NAMALWA (cell line): ENCODE measurements at regions not wholly inside any gene's neighbourhood (a gene's known extent, or its start where the extent isn't known, plus 50 kb on each side); places are given as distances from the start of the nearest gene placed in this dataset.
"Not testable (repeated sequence)": the region's sequence is repeated elsewhere in the genome, so short reads cannot be mapped to it uniquely, and the experiment has no call there.

ENCODE experiments used
- DNase-seq: peaks from one replicate; pipeline ENCODE4 v3.0.0-alpha.2; 2015; ENCODE audit warnings: low spot score

DNA sequence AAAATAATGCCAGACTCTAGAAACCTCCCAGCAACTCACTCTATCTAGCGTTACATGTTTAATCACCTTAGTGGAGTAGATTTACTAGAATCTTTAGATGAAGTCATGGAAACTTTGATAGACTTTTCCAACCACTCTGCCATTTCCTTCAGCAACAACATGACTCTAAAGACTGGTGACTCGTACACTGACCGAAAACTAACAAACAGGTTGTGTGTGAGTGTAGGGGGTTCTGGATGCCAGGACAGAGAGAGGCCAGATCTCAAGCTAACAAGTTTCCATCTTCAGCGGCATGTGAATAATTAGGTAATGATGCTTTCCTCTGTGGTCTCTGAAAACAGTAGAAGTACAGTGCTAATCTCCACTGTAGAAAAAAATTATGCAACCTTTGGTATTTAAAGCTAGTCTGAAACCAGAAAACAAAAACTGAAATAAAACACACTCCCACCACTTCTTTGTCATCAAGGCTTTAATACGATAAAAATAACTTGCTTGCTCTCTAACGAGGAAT, 286.4 kb downstream of the PRDM5 start:
- no peak for DNase-seq

DNA sequence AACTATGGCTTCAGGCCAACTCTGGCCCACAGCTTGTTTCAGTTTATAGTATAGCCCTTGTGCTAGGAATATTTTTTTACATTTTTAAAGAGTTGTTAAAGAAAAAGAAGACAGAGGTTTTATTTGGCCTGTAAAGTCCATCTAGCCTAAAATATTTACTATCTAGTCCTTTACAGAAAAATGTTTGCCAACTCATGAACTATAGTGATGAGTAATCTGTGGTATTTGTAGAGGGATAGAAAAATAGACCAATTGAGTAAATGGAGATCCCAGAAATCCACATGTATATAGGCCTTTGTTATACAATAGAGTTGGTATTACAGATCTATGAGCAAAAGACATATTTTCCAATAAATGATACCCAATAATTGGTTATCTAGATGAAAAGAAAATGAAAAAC, 288.7 kb downstream of the PRDM5 start:
- no peak for DNase-seq

DNA sequence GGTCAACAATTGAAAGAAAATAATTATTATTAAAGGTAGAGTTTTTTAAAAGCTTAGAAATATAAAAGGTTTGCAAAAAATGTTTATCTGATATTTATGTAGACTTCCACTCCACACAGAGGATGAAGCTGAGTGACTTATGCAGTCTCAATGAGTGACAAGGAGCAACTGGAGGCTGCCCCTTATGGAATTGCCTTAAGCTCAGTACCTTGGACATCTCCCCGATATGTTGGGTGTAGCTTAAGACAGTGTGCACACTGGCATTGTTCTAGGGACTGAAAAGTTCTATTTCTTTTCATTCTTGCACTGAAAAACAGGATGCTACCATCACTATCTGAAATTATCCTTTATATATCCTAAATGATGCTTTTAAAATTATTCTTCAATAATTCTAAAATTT, 292.1 kb downstream of the PRDM5 start:
- no peak for DNase-seq

DNA sequence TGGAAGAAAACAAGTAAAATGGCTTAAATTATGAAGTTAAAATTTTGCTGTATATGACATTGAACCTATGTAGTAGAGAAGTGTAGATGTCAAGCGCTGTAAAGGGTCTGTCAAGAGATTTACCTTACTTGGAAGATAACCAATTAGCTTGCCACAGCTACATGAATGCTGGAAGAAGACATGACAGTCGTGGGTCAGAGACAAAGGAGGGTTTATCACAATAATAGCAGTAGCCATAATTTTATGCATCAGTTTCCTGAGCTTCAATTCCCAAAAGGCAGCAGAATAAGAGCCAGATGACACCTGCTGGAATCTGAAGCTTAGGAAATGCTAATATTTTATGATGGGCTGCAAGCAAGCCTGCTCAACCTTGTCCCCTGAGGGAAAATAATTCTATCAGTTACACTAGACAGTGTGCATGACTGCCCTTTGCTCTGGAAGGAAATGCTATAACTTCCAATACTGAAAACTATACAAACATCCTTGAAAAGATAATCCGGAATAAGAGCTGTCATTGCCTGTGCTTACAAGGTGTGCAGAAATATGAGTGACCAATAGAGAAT, 292.9 kb downstream of the PRDM5 start:
- DNase-seq: no peak

DNA sequence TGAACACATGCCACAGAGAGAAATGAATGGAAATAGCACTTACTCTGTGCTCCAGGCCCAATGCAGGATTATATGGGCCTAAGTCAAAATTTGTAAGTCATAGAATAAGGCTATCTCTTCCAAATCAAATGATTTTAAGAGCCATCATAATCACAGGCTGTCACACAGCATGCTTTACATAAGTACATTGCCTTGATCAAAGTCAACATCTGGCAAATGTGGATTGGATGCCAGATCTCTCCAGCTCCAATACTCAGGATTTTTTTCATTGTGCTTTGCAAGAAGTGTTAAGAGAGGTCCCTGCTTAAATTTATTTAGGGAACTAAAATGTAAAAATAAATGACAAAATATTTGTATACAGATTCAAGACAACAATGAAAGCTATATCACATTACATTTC, 299.9 kb downstream of the PRDM5 start:
- DNase-seq: no peak

DNA sequence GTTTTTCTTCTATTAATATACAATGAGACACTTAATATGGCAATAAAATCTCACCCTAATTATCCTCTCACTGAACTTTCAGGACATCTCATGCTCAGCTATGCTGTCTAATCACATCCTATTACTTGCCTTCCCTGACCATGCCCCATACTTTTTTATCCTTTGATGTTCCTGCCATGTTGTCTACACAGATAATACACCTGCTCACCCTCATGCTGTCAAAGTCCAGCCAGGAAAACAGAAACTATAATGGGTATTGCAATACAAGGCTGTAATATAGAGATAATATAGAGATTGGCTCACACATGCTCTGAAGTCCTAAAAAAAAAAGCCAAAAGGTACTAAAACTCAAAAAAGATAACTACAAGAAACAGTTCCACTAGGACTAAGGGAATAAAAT, 305.4 kb downstream of the PRDM5 start:
- DNase-seq: no peak

DNA sequence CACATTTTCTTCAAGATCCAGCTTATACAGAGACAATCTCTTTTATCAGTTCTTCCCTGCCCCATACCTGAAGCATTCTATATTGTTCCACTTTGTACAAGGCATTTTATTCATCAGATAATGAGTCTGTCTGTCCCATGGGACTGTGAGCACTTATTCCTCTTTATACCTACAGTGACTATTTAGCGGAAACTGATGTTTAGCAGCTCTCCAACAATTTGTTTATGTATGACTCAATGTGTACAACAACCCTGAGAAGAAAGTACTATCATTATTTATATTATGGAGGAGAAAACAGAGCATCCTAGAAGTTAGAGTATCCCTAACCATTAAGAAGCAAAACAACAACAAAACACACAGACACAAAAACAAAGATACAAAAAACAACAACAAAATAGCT, 306.5 kb downstream of the PRDM5 start:
- DNase-seq: no peak

DNA sequence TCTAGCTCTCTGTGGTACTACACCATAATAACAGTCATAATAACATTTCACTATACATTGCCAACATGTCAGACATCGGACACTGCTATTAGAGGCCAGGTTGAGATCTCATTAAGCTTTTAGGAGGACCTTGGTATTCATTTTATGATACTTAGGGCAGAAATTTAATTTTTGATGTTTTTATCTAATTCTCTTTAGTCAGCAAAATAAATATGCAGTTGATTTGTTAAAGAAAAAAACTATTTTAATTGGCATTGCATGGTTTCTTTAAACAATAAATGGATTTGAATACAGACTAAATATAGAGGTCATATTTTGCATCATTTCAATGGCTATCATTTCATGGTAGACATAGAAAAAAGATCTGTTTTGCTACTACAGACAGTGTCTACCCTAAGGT, 308.7 kb downstream of the PRDM5 start:
- no peak for DNase-seq

DNA sequence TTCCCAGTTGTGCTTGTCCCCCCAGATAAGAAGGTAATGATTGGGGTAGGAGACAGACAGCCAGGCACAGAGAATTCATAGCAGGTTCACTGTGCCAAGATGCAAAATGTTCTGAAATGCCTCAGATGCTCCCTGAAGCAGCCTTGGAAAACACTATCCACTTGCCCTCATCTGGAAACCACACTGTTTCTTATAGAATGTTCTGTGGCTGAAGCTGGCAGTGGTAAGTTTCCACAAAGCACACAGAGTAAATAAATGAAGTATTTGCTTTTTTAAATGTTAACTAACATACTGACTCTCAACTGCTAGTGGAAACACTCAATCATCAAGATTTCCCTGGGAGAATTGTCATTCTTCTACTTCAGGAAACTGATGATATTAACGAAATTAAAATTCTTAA, 311.4 kb downstream of the PRDM5 start:
- no peak for DNase-seq

DNA sequence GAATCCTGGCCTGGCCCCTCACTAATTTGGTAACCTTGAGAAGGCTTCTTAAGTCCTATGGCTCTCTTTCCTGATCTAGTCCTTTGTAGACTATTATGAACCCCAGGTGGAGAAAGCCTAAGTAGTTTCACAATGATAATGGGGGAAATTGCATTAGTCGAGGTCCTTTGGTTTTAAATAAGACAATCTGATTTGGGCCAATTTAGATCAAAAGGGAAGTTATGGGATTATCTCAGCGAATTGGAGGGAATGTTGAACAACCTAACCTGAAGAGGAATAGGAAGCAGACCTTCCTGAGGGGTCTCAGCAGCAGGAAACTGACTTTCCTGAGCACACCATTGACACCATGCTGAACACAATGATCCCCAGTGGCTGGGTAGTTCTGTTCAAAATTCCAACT, 331.5 kb downstream of the PRDM5 start:
- DNase-seq: no peak

DNA sequence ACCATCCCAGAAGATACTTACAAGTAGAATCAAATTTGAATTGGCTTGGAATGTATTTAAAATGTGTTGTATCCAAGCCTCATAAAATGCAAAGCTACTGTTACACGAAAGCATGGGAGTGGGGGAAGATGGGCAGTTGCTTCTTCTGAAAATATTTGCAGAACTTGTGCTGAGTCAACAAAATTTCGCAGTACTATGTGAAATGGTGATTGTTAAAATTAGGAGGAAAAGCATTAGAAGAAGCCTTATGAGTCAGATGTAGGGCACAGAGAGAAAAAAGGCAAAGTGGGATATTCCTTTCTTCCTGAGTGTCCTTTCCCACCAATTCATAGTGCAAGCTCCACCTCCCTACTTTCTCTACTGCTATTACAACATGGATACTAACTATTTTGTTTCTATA, 332.7 kb downstream of the PRDM5 start:
- DNase-seq: no peak

DNA sequence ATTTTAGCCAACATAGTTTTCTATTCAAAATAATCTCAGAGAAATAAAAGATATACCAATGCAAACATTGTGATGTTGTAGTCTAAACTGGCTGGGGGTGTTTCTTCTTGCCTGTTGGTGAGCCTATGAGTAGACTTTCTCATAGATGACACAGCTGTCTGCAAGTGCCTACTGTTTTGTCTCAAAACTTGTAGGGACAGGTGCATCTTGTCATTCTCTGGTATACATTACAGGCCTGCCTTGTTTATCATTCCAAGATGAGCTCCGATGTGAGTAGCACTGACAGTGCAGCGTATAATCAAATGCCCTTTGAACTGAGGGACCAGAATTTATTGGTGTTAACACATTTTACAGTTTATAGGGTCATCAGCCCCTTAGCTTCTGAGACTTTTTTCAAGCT, 353.8 kb downstream of the PRDM5 start:
- DNase-seq: no peak

DNA sequence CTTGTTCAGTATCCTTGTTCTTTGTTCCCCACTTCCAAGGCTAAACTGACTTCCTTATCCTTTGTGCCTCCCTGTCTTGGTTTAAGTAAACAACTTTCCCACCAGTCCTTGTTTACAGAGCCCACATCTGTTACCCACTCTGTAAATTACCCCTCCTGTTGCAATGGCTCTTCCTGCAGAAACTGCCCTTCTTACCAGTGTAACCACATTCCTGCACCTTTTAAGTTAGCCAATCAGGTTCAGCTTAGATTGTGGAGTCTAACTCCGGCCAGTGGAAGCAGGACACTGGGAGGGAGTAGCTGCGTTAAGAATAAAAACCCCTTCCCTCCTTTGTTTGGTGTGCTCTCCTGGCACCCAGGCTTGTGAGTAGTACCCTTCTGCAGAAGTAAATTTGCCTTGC, 360.9 kb downstream of the PRDM5 start:
- no peak for DNase-seq

DNA sequence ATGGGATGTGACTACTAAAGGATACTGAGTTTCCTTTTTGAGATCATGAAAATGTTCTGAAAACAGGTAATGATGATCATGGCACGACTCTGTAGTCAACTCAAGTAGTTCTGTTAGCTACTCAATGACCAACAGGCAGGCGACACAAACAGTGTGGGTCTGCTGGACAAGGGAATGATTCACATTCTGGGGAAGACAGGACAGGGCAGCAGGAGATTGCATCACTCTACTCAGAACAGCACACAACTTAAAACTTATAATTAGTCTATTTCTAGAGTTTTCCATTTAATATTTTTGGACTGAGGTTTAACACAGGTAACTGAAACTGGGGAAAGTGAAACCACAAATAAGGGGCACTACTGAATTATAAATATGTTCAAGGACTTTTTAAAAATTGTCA, 365.2 kb downstream of the PRDM5 start:
- no peak for DNase-seq

DNA sequence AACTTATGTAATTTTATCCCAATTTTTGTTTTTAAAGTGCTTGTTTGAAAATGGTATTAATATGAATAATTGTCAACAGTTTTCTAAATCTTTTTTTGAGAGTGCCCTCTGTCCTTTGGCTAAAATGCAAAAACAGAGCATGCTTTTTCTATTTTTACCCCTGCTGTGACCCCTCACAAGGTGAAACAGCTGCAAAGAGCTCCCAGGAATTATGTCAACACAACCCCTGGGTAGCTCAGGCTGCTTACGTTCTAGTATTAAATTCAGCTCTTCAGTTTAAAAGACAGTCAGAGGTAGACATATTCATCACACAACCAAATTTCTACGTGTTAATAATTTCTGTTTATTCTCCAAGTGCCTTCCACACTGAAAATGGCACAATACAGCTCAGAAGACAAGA, 367.5 kb downstream of the PRDM5 start:
- no peak for DNase-seq

DNA sequence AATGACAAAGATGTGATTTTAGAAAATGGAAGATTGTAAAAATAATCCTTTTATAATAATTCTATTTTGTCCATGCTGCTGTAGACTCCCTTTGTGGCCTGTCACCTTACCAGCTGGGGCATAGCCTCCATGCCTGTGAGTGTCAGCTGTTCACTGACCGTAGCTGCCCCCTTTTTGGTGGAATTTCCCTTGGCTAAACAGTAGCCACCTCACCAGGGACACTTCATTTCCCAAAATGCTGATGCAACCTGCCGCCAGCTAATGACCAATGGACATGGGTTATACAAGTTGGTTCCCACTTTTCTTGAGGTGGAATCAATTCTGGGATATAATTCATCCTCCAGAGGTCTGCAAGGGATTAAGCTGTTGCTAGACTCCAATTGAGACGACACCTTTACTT, 368.4 kb downstream of the PRDM5 start:
- DNase-seq: no peak

DNA sequence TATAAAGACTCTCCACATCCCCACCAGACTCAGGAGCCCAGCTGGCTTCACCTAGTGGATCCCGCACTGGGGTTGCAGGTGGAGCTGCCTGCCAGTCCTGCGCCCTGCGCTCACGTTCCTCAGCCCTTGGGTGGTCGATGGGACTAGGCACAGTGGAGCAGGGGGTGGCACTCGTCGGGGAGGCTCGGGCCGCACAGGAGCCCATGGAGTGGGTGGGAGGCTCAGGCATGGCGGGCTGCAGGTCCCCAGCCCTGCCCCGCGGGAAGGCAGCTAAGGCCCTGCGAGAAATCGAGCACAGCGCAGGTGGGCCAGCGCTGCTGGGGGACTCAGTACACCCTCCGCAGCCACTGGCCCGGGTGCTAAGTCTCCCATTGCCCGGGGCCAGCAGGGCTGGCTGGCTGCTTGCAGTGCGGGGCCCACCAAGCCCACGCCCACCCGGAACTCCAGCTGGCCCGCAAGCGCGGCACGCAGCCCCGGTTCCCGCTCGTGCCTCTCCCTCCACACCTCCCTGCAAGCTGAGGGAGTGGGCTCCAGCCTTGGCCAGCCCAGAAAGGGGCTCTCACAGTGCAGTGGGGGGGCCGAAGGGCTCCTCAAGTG, 371.8 kb downstream of the PRDM5 start:
- not testable (repeated sequence) for DNase-seq

DNA sequence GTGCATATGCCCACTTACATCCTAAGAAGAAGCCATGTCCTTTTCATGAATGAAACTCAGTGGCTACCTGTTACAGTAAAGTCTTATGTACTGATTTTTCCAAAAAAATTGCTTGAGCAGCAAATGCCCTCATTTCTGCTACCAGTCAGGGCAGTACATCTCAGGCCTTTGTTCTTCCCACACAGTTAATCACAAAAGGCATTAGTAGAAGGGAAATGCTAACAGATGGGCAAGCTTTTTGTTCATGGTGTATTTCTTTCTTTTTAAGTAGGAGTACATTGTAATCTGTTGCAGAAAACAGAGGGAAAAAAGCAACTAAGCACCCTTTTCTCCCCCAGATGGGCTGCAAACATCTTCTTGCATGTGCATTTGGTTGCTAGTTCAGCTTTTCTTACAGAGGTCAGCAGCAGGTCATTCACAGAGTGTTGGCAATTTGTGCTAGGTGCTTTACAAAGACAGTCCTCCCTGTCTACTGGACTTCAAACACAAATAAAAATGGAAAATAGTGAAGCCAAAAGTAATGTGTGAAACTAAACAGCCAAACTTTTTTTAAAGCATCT, 373.4 kb downstream of the PRDM5 start:
- DNase-seq: no peak

DNA sequence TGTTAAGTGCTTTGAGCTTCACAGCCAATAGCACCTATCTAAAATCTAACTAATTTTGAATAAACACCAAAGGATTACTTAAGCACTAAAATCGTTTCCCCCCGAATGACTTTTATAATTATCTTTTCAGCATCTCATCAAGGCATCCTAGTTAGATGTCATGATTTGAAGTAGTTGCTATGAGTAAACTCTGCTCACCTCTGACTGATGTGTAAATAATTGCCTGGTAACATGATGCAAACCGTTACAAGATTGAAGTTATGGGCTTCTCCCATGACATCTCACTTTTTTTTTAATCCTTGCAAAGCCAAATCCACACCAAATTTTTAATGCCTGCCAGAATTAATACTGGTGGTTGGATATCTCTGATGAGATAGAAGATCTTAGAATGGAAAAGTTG, 377.1 kb downstream of the PRDM5 start:
- no peak for DNase-seq

DNA sequence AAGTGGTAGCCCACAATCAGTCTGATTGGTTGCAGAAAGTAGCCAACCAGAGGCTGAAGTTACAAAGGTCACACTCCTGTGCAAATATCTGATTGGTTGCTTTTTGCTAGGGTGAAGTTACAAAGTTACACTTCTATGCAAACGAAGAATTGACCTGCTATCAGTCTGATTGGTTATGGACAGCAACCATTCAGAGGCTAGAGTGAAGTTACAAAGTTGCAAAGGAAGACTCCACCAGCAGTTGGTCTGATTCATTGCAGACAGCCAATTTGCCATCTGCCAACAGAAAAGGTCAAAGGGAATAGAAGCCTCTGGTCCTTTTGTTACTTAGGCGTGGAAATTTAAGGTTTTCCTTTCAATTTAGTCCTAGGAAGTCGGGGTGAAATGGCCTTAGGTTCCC, 377.7 kb downstream of the PRDM5 start:
- no peak for DNase-seq

DNA sequence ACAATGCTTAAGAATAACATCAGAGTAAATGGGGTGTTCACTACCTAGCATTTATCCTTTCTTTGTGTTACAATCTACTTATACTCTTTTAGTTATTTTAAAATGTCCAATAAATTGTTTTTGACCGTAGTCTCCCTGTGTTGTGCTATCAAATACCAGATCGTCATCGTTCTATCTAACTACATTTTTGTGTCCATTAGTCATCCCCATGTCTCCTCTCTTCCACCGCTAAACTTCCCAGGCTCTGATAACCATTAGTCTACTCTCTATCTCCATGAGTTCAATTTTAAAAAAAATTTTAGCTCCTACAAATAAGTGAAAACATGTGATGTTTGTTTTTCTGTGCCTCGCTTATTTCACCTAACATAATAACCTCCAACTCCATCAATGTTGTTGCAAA, 381.9 kb downstream of the PRDM5 start:
- no peak for DNase-seq

DNA sequence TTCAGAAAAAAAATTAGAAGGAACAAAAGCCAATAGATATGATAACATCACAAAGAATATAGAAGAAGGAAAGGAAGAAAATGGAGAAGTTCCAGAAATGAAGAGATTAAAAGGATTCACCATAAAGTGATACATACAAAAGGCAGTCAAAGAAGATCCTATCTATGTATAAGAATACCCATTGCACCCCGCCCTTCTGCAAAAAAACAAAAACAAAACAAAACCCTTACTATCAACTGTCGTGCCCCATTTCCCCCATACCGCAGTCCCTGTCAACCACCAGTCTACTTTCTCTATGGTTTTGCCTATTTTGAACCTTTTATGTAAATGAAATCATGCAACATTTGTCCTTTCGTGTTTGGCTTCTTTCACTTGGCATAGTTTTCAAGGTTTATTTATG, 385.6 kb downstream of the PRDM5 start:
- no peak for DNase-seq

DNA sequence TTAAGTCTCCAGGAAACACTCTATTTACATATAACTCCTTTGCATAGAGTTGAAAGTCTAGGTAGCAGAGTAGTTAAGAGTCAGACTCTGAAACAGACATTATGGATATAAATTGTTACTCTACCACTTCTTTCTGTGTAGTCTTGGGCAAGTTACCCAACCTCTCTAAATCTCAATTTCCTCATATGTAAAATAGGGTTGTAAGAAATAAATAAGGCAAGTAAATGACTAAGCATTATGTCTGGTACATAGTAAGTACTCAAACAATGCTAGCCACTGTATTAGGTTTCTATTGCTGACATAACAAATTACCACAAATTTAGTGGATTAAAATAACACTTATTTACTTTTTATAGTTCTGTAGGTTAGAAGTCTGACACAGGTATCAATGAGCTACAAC, 394.1 kb downstream of the PRDM5 start:
- no peak for DNase-seq

DNA sequence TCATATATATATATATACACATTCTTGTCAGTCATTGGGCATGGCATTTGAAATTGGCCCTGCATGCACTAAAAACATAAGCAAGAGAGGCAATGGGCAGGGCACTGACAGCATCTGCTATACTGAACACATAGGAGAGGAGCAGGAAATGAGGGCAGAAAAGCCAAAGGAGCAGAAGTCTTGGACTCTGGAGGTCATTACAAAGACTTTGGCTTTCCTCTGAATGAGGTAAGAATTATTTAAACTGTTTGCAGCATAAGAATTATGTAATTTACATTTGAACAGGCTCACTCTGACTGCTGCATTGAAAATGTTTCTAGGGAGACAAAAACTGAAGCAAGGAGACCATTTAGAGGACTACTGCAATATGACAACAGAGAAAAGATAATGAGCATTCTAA, 396.5 kb downstream of the PRDM5 start:
- DNase-seq: no peak
